H1 (cell line): ENCODE measurements at regions not wholly inside any gene's neighbourhood (a gene's known extent, or its start where the extent isn't known, plus 50 kb on each side); places are given as distances from the start of the nearest gene placed in this dataset.

Experiments used
- CTCF ChIA-PET: fragments of 300-600 bp; sonication (Branson Sonifier 250); formaldehyde crosslinking; loops from one replicate; lab custom pipeline; 2021; ENCODE audit not compliant: partially characterized antibody; lab: Charles Lee
- POLR2A ChIA-PET: fragments of 300-600 bp; sonication (Branson Sonifier 250); formaldehyde crosslinking; loops from one replicate; lab custom pipeline; 2021; ENCODE audit warnings: inconsistent platforms; ENCODE audit not compliant: partially characterized antibody; lab: Charles Lee
- DNase-seq, 2 experiments: peaks; one replicate each; pipeline versions ENCODE4 v3.0.0 to v3.0.0-alpha.2; 2010 to 2022; ENCODE audit warnings: low spot score in 2 of 2, low read depth in 1 of 2, mixed read lengths in 1 of 2
- FAIRE-seq: peaks from 2 replicates; lab custom pipeline; 2011; peaks lifted over from hg19 to GRCh38; lab: Jason Lieb, UNC
- H2AFZ ChIP-seq: 2 replicates; pipeline ENCODE4 v1.8.1; 2012; ENCODE audit warnings: low read length, inconsistent platforms
- H2AK5ac ChIP-seq: 2 replicates; pipeline ENCODE4 v1.6.1; 2013; ENCODE audit warnings: low read depth, low read length
- H2BK120ac ChIP-seq: replicated peaks from 2 replicates; pipeline ENCODE3; 2013; ENCODE audit warnings: low read depth, low read length, inconsistent platforms
- H2BK12ac ChIP-seq: 2 replicates; pipeline ENCODE4 v1.6.1; 2013; ENCODE audit warnings: low read depth, low read length
- H2BK15ac ChIP-seq: 2 replicates; pipeline ENCODE4 v1.6.1; 2013; ENCODE audit warnings: low read length
- H2BK20ac ChIP-seq: 2 replicates; pipeline ENCODE4 v1.6.1; 2013; ENCODE audit warnings: low read length
- H2BK5ac ChIP-seq: 2 replicates; pipeline ENCODE4 v1.6.1; 2013; ENCODE audit warnings: low read depth, low read length
- H3K14ac ChIP-seq: 2 replicates; pipeline ENCODE4 v1.6.1; 2013; ENCODE audit warnings: inconsistent platforms; ENCODE audit not compliant: insufficient read length
- H3K18ac ChIP-seq: 2 replicates; pipeline ENCODE4 v1.6.1; 2013; ENCODE audit warnings: low read length; ENCODE audit errors: extremely low read depth
- H3K23ac ChIP-seq: 2 replicates; pipeline ENCODE4 v1.6.1; 2013; ENCODE audit warnings: inconsistent platforms; ENCODE audit not compliant: insufficient read length
- H3K23me2 ChIP-seq: 2 replicates; pipeline ENCODE4 v1.6.1; 2013; ENCODE audit warnings: low read depth, low read length
- H3K27ac ChIP-seq: 2 replicates; pipeline ENCODE4 v1.6.1; 2011; ENCODE audit warnings: low read depth, low read length, inconsistent platforms
- H3K27me3 ChIP-seq, 4 experiments: replicated peaks in 1 of 4; 1 replicate in 1 of 4; 2 replicates in 3 of 4; pipeline versions ENCODE4 v1.6.1 to v1.8.1; 2011 to 2013; ENCODE audit warnings: low read length in 3 of 4, mild to moderate bottlenecking in 3 of 4, inconsistent platforms in 2 of 4, mixed read lengths in 2 of 4, moderate library complexity in 1 of 4; ENCODE audit not compliant: control insufficient read depth in 3 of 4, insufficient read depth in 3 of 4; ENCODE audit errors: extremely low read depth in 1 of 4
- H3K36me3 ChIP-seq, 4 experiments: 2 replicates each; pipeline versions ENCODE4 v1.6.1 to v1.8.1; 2011 to 2013; ENCODE audit warnings: mild to moderate bottlenecking in 4 of 4, low read length in 3 of 4, moderate library complexity in 2 of 4, control low read depth in 1 of 4, inconsistent platforms in 1 of 4; ENCODE audit not compliant: insufficient read depth in 4 of 4, control insufficient read depth in 2 of 4
- H3K4ac ChIP-seq: replicated peaks from 2 replicates; pipeline ENCODE3; 2013; ENCODE audit warnings: low read length, low read depth, mixed read lengths, inconsistent platforms; ENCODE audit not compliant: insufficient read length
- H3K4me1 ChIP-seq, 4 experiments: replicated peaks in 1 of 4; 1 replicate in 1 of 4; 2 replicates in 3 of 4; pipeline versions ENCODE4 v1.6.1 to v1.8.1; 2011 to 2013; ENCODE audit warnings: low read length in 3 of 4, inconsistent platforms in 2 of 4, mixed read lengths in 1 of 4; ENCODE audit not compliant: insufficient read depth in 4 of 4, control insufficient read depth in 3 of 4
- H3K4me2 ChIP-seq, 2 experiments: 2 replicates each; pipeline versions ENCODE4 v1.6.1 to v1.8.1; 2011 to 2013; ENCODE audit warnings: low read depth in 2 of 2, low read length in 2 of 2, control low read depth in 1 of 2, inconsistent platforms in 1 of 2, mild to moderate bottlenecking in 1 of 2; ENCODE audit not compliant: insufficient read depth in 1 of 2
- H3K4me3 ChIP-seq, 4 experiments: fragments of 200-600, 300-600 bp in 1 of 4; sonication (generic), shearing (Covaris generic), sonication (Bioruptor Twin) in 1 of 4; 2 replicates each; pipeline versions ENCODE4 v1.5.1 to v1.8.1; 2011 to 2016; ENCODE audit warnings: low read length in 4 of 4, low read depth in 3 of 4, control low read depth in 2 of 4, inconsistent platforms in 2 of 4, mild to moderate bottlenecking in 2 of 4, mixed read lengths in 1 of 4, moderate library complexity in 1 of 4; ENCODE audit not compliant: insufficient read depth in 2 of 4; ENCODE audit errors: extremely low read depth in 1 of 4
- H3K56ac ChIP-seq: replicated peaks from 2 replicates; pipeline ENCODE3; 2013; ENCODE audit warnings: low read depth, mild to moderate bottlenecking, mixed read lengths, low read length, inconsistent platforms; ENCODE audit not compliant: insufficient read length
- H3K79me1 ChIP-seq: 2 replicates; pipeline ENCODE4 v1.6.1; 2013; ENCODE audit warnings: low read depth, low read length, control low read depth
- H3K79me2 ChIP-seq, 2 experiments: 2 replicates each; pipeline versions ENCODE4 v1.6.1 to v1.8.1; 2012 to 2013; ENCODE audit warnings: low read length in 2 of 2, mild to moderate bottlenecking in 2 of 2, inconsistent platforms in 1 of 2; ENCODE audit not compliant: insufficient read depth in 2 of 2, control insufficient read depth in 1 of 2
- H3K9ac ChIP-seq, 4 experiments: replicated peaks in 1 of 4; 1 replicate in 1 of 4; 2 replicates in 3 of 4; pipeline versions ENCODE4 v1.6.1 to v1.8.1; 2011 to 2013; ENCODE audit warnings: low read depth in 3 of 4, low read length in 3 of 4, control low read depth in 2 of 4, mild to moderate bottlenecking in 2 of 4, moderate library complexity in 2 of 4, inconsistent platforms in 1 of 4; ENCODE audit errors: extremely low read depth in 1 of 4
- H3K9me3 ChIP-seq, 2 experiments: 2 replicates each; pipeline versions ENCODE4 v1.6.1 to v1.8.1; 2012 to 2013; ENCODE audit warnings: mild to moderate bottlenecking in 2 of 2, moderate library complexity in 2 of 2, control low read depth in 1 of 2, inconsistent platforms in 1 of 2, low read depth in 1 of 2, low read length in 1 of 2, mixed read lengths in 1 of 2; ENCODE audit not compliant: insufficient read depth in 2 of 2
- H4K20me1 ChIP-seq, 2 experiments: replicated peaks in 1 of 2; 2 replicates each; pipeline versions ENCODE3 to v1.8.1; 2011 to 2013; ENCODE audit warnings: inconsistent platforms in 2 of 2, low read length in 2 of 2, mild to moderate bottlenecking in 1 of 2; ENCODE audit not compliant: insufficient read depth in 2 of 2, control insufficient read depth in 1 of 2
- H4K5ac ChIP-seq: 2 replicates; pipeline ENCODE4 v1.6.1; 2013; ENCODE audit warnings: low read length, low read depth, mixed read lengths, inconsistent platforms; ENCODE audit not compliant: insufficient read length
- H4K8ac ChIP-seq: 2 replicates; pipeline ENCODE4 v1.8.0; 2013; ENCODE audit warnings: mild to moderate bottlenecking, moderate library complexity, low read length, inconsistent platforms; ENCODE audit not compliant: insufficient read depth; ENCODE audit errors: extremely low read depth
- H4K91ac ChIP-seq: replicated peaks from 2 replicates; pipeline ENCODE3; 2013; ENCODE audit warnings: low read length, mixed read lengths, inconsistent platforms; ENCODE audit not compliant: insufficient read length
- ASH2L ChIP-seq: fragments of 200-600, 300-600 bp; sonication (generic); IDR thresholded peaks from one replicate; pipeline ENCODE4 v1.7.1; 2017; ENCODE audit warnings: low read length
- CBX5 ChIP-seq: fragments of 300-800, 300-1000 bp; sonication (generic); IDR thresholded peaks from 2 replicates; pipeline ENCODE4 v1.7.1; 2016; ENCODE audit warnings: antibody characterized with exemption, low read length, low read depth
- CHD1 ChIP-seq: IDR thresholded peaks from 2 replicates; pipeline ENCODE4 v1.6.1; 2012; ENCODE audit warnings: low read depth, low read length, improper control_type of control experiment
- CHD2 ChIP-seq: IDR thresholded peaks from 2 replicates; pipeline ENCODE4 v1.6.1; 2012; ENCODE audit warnings: low read length, improper control_type of control experiment
- EZH2 ChIP-seq: fragments of 200-600 bp; sonication (generic); IDR thresholded peaks from 2 replicates; pipeline ENCODE4 v1.7.1; 2012; ENCODE audit warnings: low read depth, mild to moderate bottlenecking, moderate library complexity, low read length, inconsistent platforms; ENCODE audit not compliant: severe bottlenecking
- JUND ChIP-seq: IDR thresholded peaks from 2 replicates; pipeline ENCODE4 v1.6.1; 2011; ENCODE audit warnings: mild to moderate bottlenecking, improper control_type of control experiment, low read length
- POLR2AphosphoS5 ChIP-seq: IDR thresholded peaks from 2 replicates; pipeline ENCODE4 v1.6.1; 2011; ENCODE audit warnings: low read depth, low read length
- POU5F1 ChIP-seq: IDR thresholded peaks from 2 replicates; pipeline ENCODE4 v1.6.1; 2011; ENCODE audit warnings: low read depth, mild to moderate bottlenecking, low read length, moderate library complexity
- SIRT6 ChIP-seq: IDR thresholded peaks from one replicate; pipeline ENCODE4 v1.7.1; 2012; ENCODE audit warnings: low read length, inconsistent platforms
- SIX5 ChIP-seq: IDR thresholded peaks from 2 replicates; pipeline ENCODE4 v1.6.1; 2011; ENCODE audit warnings: mild to moderate bottlenecking, low read depth, low read length
- WGBS, 2 experiments: shearing (Covaris generic) in 1 of 2; methylation state at CpG; one replicate each; pipeline versions ENCODE4 v1.1.6 to v1.1.7; 2013 to 2015; ENCODE audit warnings: low lambda C conversion rate in 2 of 2, mixed read lengths in 2 of 2, inconsistent platforms in 1 of 2, low coverage in 1 of 2, missing lambda C conversion rate in 1 of 2; ENCODE audit not compliant: insufficient replicate concordance in 2 of 2, insufficient coverage in 1 of 2, insufficient read length in 1 of 2; ENCODE audit errors: extremely low coverage in 1 of 2, missing lambda C conversion rate in 1 of 2; 5-methylcytosine and 5-hydroxymethylcytosine counted together
- TF ChIP-seq, protein P1 (sequence below), 3 experiments: IDR thresholded peaks; 1 replicate in 2 of 3; 2 replicates in 1 of 3; pipeline versions ENCODE4 v1.5.1 to v1.6.1; 2011; ENCODE audit warnings: low read length in 3 of 3, mild to moderate bottlenecking in 3 of 3, inconsistent platforms in 2 of 3, low read depth in 1 of 3, moderate library complexity in 1 of 3; ENCODE audit not compliant: insufficient read depth in 1 of 3; ENCODE audit errors: control extremely low read depth in 1 of 3

DNA sequence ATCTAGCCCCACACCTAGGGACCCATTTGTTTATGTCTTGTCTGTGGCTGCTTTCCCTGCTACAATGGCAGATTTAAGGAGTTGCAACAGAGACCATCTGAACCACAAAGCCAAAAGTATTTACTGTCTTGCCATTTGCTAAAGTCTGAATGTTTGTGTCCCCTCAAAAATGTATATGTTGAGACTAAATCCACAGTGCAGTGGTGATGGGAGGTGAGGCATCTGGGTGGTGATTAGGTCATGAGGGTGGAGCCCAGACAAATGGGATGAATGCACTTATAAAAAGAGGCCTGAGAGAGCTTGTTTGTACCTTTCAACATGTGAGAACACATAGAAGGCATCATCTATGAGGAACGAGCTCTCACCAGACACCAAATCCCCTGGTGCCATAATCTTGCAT is 137.3 kb downstream of the TMEM144 start:
- Histone ChIP-seq H3K9me3 (no peaks in the 10 kb centered on the region), H3K4me2 (no peak overlapping the region)

More for the DNA sequence above, 137.3 kb downstream of the TMEM144 start:
- no peak for FAIRE-seq
- no peak overlapping the region for H3K27ac ChIP-seq
- no peak overlapping the region for H3K23ac ChIP-seq
- no peak overlapping the region for H2BK12ac ChIP-seq
- H3K4me3 ChIP-seq = no peak overlapping the region
- no peak overlapping the region for H2AFZ ChIP-seq
- no peaks in the 10 kb centered on the region for H3K79me2 ChIP-seq
- ChIA-PET POLR2A (no interaction called here), CTCF (interaction anchor here (1.5 kb wide), 1 partner anchor 154 kb away, joined by 3 read pairs; no protein-coding TSS in a partner anchor)
- no peak overlapping the region for H2AK5ac ChIP-seq
- 93% methylated on average over 1 of the region's 1 CpG; no CpG with 5 or more reads in 1 of the 2 experiments for WGBS, 2 experiments
- no peak overlapping the region for H2BK15ac ChIP-seq
- no peak overlapping the region for H2BK5ac ChIP-seq
- H2BK120ac ChIP-seq = no peak overlapping the region
- H3K23me2 ChIP-seq = no peaks in the 10 kb centered on the region
- no peak overlapping the region for H4K5ac ChIP-seq
- no peak overlapping the region for H3K4ac ChIP-seq
- no peaks in the 10 kb centered on the region for H3K36me3 ChIP-seq
- TF ChIP-seq CBX5 (no peak), CHD2 (no peak), SIX5 (no peak), CHD1 (no peak), POLR2AphosphoS5 (no peak), SIRT6 (no peak), POU5F1 (no peak), EZH2 (no peak), ASH2L (no peak), JUND (no peak)
- TF ChIP-seq, protein P1, sequence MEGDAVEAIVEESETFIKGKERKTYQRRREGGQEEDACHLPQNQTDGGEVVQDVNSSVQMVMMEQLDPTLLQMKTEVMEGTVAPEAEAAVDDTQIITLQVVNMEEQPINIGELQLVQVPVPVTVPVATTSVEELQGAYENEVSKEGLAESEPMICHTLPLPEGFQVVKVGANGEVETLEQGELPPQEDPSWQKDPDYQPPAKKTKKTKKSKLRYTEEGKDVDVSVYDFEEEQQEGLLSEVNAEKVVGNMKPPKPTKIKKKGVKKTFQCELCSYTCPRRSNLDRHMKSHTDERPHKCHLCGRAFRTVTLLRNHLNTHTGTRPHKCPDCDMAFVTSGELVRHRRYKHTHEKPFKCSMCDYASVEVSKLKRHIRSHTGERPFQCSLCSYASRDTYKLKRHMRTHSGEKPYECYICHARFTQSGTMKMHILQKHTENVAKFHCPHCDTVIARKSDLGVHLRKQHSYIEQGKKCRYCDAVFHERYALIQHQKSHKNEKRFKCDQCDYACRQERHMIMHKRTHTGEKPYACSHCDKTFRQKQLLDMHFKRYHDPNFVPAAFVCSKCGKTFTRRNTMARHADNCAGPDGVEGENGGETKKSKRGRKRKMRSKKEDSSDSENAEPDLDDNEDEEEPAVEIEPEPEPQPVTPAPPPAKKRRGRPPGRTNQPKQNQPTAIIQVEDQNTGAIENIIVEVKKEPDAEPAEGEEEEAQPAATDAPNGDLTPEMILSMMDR (IDR thresholded peaks at IDR 0.05; ENCODE audit: control extremely low read depth in 1 of 3, insufficient read depth in 1 of 3, low read depth in 1 of 3, low read length in 3 of 3) = no peak
- no peak overlapping the region for H3K18ac ChIP-seq
- H3K14ac ChIP-seq = no peak overlapping the region
- no peak overlapping the region for H2BK20ac ChIP-seq
- no peaks in the 10 kb centered on the region for H3K79me1 ChIP-seq
- no peak overlapping the region for H3K56ac ChIP-seq
- H4K8ac ChIP-seq = no peak overlapping the region
- H4K20me1 ChIP-seq = no peaks in the 10 kb centered on the region
- no peak overlapping the region for H3K9ac ChIP-seq
- no peak overlapping the region for H4K91ac ChIP-seq
- H3K4me1 ChIP-seq = no peaks in the 10 kb centered on the region
- DNase-seq = no peak
- no peaks in the 10 kb centered on the region for H3K27me3 ChIP-seq
